Left kidney (tissue), 1 donor: ENCODE measurements at regions not wholly inside any gene's neighbourhood (a gene's known extent, or its start where the extent isn't known, plus 50 kb on each side); places are given as distances from the start of the nearest gene placed in this dataset.
"Not testable (repeated sequence)": the region's sequence is repeated elsewhere in the genome, so short reads cannot be mapped to it uniquely, and the experiment has no call there.

Experiments used
- DNase-seq: peaks from one replicate; pipeline ENCODE4 v3.0.0-alpha.2; 2013

DNA sequence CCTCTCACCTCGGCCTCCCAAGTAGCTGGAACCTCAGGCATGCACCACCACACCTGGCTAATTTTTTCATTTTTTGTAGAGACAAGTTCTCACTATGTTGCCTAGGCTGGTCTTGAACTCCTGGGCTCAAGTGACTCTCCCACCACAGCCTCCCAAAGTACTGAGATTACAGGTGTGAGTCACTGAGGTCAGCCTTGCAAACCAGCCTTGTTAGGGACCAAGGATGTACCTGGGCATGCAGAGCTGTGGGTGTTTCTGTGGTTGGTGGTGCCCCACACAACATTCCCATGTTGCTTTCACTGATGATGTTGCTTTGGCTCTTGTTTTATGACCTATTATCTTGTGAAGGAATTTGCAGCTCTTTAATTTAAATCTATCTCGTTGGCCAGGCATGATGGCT is 54.8 kb downstream of the OTUD1 start:
- no peak for DNase-seq

DNA sequence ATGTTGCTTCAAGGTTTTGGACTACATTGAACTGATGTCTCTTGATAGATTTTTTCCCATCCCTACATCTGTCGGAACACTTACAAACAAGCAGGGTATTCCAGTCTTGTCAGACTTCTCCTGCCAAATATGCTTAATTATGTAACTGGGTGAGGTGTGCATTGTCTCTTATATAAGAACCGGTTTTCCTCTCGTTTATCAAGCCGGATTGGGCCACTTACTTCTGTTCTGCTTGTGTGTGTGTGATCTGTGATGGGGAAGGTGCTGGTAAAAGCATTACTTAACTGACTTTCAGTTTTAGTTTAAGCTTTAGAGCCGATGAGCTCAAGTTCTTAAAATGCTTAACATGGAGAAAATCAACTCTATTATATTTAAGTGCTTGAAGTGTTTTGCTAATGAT is 57.9 kb downstream of the OTUD1 start:
- DNase-seq, result no peak

DNA sequence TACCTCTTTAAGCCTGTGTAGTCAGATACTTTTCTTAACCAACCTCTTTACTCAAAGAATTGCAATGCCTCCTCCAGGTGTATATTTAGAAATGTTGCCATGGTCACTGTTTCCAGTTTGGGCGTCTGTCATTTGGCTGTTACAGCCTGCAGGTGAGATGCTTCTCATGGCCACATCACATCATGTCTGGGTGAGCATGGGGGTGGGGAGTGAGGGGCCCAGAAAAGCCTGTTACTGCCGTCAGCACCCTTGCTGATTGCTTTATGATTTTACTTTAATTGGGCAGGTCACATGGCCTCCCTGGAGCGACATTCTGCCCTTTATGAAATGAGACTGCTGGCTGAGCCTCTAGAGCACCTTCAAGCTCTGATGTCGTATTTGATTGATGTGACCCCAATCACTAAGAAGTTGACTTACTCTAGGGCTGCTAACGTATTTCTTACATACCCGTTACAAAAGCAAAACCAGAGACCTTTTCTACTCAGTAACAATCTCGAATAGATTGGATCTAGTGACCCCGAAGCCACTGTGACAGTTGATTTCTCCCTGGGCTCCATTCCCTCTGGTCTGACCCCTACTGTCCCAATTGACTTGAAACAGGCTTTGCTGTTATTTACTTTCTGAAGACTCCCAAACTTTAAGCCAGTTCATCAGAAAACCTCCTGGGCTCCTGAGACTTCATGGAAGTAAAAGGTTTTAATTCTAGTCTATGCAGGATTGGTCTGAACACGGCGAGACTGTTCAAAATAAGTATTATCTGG is 60.7 kb downstream of the OTUD1 start:
- no peak for DNase-seq

DNA sequence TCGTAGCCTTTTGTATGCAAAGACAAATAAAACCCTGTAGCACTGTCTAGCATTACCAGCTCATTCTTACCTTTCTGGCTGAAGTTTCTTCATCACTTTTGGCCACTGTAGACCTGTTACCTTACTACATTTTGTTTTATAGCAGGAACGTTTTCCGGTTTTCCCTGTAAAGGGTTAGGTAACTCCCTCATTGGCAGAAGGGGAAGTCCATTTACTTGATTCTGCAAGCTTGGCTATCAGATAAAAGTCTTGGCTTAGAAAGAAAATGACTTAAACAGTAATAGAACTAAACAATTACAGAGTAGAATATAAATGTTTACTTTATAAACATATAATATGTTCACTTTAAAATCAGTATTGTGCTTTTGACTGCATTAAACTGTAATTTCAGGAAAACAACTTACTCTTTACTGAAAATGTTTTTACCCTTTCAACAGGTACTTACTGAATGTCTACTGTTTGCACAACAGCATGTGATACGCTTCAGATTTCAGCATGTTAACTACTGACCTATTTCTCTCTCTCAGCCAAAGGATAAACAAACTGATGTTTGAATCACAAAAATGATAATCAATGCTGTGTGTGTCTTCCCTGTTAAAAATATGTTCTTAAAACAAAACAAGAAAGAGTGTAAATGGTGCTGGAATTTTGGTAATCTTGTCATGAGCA is 67.1 kb downstream of the OTUD1 start:
- no peak for DNase-seq

DNA sequence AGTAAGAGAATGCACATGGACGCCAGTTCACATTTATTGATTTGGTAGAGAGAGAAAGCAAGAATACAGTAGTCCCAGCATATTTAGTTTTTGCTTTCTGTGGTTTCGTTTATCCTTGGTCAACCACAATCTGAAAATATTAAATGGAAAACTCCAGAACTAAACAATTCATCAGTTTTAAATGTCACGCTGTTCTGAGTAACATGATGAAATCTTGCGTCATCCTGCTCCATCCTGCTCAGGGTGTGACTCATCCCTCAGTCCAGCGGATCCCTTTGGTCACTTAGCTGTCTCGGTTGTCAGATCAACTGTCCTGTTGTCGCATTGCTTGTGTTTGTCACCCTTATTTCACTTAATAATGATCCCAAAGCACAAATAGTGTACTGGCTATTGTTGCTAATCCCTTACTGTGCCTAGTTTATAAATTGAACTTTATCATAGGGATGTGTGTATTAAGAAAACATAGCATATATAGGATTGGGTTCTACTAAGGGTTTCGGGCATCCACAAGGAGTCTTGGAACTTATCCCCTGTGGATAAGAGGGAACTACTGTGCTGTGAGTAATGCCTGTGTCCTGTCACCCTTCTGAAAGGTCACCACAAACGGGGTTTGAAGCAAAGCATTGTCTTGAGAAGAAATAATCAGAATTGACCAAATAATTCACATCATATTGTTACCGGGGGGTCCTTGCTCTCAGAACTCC is 73.6 kb downstream of the OTUD1 start:
- DNase-seq, result no peak

DNA sequence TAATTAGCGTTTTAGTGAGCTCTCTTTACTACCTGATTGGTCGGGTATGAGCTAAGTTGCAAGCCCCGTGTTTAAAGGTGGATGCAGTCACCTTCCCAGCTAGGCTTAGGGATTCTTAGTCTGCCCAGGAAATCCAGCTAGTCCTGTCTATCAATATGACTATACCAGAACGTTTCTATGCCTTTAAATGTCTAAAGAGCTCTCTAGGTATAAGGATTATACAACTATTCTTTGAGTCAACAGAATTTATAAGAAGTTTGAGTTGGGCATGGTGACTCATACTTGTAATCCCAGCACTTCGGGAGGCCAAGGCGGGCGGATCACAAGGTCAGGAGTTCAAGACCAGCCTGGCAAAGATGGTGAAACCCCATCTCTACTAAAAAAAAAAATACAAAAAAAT is 74.7 kb downstream of the OTUD1 start:
- not testable (repeated sequence) for DNase-seq

DNA sequence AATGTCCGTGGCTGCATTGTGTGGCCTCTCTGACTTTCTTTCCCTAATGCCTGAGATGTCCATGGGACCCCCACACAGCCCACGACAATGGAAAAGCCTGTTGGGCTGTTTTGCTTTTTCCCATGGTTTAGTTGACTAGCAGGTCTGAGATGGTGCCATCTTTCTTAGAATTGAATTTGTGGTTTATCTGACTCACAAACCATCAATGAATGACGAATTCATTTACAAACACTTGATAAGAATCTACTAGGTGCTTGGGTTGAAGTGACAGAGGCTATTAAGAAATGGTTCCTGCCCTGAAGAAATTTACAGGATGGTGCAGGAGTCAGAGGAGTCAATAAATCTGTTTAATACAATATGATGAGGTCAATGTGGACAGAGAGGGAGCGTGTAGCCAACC is 75.4 kb downstream of the OTUD1 start:
- no peak for DNase-seq

DNA sequence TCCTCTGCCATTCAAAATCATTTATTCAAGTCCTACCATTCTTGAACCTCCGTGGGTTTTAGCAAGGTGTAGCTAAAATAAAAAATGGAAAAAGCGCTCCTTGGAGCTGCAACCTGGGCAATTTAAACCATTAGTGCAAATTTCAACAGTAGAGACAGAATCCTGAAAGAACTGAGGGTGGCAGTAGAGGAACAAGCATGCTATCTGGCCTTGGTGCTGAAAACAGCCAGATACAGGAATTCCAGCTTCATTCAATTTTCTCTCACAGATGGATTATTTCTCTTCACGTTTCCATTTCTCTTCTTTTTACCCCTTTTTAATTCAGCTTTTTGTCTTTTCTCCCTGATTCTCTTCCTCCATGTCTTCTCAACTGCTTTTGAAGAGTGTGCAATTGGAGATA is 77.7 kb downstream of the OTUD1 start:
- peak; percentile 58 for DNase-seq

DNA sequence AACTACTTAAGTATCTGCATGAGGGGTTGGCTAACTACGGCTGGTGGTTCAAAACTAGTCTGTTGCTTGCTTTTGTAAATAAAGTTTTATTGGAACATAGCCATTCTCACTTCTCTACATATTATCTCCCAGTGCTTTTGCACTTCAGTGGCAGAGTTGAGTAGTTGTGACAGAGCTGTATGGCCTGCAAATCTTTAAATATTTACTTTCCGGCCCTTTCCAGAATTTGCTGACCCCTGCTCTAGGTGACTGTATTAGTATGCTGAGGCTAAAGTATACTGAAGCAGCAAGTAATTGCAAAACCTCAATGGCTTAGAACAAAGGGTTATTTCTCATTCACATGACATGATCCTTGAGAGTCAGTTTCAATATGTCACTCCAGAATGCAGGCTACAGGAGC is 78.3 kb downstream of the OTUD1 start:
- DNase-seq, result no peak

DNA sequence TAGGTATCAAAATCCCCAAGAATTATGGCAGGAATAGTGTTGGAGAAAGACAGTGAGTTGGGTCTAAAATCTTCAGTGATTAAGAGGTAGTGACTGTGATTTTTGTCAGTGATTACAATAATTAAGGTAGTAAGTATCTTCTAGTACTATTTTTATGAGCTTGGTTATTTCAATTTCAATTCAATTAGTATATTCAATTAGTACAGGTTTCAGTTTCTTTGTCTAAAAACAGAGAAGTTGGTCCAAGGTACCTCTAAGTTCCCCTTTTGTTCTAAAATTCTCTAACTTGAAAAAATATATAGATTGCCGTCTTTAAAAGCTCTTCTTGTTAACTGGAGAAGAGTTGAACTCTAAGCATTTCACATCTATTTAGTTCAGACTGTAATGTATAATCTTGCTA is 82.9 kb downstream of the OTUD1 start:
- no peak for DNase-seq

DNA sequence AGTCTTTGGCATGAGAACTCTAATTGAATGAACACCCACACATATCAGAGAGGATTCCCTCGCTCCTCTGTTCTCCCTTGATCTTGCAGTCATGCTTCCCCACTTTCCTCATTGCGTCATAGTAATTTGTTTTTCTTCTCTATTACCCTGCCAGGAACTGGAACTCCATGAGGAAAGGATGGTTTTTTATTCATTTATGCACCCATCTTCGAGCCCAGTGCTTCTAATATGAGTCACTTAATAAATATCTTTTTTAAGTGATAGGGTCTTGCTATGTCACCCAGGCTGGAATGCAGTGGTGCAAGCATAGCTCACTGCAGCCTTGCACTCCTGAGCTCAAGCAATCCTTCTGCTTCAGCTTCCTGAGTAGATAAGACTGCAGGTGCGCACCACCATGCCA is 83.5 kb downstream of the OTUD1 start:
- no peak for DNase-seq

DNA sequence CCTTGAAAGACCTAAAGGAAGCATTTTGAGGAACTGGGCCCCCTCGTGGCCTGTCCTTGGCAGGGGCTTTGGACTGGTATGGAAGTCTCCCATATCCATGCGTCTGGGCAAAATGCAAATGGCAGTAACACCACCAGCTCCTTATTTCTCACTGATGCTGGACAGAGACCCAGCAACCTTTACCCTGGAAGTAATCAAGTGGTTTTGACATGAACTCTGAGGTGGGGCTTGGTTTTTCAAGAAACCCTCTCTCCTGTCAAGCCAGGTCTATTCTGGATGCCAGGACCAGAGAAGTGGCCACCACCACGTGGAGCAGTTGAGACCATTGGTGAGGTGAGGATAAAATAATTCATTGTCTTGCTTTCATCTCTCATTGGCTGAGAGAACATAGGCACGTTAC is 84.4 kb downstream of the OTUD1 start:
- DNase-seq, result no peak

DNA sequence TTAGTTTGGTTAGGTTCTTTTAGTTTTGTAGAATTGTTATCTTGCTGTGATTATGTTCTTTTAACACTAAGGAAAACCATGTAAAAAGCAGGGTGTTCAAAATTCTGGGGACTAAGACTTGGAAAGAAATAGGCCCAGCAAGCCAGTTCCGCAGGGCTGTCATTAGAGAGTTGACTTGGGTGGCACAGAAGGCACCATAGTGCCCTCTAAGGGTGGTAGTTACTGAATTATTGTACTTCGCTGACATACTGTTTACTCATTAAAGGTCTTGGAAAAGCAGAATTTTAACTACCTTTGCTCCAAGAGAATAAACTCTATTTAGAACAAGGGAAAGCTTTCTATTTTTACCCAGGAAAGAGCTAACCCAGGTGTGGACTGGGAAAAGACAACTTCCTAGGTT is 86.5 kb downstream of the OTUD1 start:
- no peak for DNase-seq

DNA sequence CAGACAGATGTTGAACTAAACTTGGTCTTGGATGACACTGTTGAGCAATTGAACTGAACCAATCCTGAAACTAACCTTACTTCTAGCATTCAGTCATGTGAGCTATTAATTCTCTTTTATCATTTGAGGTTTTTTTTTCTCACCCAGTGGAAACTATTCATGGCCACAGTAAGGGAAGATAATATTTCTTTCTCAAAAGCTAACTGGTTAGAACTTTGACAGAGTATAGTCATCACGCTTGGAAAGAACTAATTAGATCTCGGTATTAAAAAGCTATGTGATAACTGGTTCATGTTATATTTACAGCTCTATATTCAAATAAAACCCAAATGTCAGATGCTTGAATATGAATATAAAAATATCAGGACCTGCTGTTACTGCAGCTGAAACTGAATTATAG is 89.5 kb downstream of the OTUD1 start:
- DNase-seq, result no peak

DNA sequence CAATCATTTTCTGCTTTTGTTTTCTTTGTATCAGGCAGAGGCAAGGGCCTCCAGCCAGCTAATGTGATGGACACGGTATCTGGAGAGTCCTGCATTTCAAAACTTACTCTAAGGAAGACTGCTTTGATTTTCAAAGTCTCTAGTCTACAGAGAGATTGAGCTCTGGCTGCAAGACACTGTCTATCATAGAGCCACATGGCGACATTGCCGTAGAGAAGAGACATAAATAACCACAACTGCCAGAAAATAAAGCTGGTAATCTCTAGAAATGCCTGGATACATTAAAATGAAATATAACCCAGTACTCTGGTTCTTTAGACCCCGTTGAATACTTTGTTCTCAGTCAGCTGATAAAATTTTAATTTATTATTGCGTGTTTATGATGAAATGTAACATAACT is 90.8 kb downstream of the OTUD1 start:
- no peak for DNase-seq

DNA sequence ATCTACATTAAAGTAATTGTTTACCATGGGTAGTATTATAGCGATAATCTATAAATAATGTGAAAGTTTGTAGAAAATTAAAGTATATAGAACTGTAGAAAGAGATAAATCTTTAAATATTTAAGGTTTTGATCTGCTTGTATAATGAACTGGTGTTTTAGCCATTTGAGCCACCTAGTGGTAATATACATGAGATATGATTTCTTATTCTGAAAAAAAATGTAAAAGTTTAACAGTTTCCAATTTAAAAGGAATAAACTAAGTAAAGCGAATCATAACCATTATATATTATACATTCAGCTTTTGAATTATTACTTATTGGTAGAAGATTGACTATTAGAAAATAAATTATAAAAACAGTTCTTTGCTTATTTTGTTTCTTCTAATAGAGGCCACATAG is 91.2 kb downstream of the OTUD1 start:
- DNase-seq, result no peak

DNA sequence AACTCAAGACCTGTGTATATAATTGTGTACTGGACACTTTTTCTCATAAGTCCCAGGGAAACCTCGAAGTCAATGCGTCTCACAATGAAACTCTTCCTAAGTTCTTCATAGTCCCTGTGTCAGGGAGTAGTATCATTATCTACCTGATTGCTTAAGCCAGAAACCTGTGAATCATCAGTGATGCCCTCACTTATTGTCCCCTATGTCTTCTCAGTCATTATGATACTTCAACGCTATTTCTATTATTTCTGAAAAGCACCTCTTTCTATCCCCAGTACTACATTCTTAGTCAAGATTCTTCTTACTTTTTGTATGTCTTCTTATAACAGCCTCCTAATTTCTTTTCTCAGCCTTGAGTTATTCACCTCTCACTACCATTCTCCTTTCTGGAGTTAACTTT is 94.3 kb downstream of the OTUD1 start:
- DNase-seq, result no peak

DNA sequence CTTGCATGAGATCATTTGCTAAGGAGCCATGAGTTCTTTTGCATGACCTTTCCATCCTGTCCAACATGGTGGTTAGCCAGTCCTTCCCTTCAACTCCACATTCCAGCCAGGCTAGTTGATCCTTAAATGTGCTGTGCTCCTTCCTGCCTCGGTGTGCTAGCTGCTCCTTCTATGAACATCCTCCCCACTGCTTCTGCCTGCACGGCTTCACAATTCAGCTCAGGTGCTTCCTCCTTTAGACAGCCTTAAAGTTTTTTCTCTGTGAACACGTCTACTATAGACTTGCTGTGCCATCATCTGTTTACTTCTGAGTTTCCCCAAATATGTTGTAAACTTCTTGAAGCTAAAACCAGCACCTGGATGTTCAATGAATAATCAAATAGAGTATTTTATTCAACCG is 95.5 kb downstream of the OTUD1 start:
- DNase-seq, result no peak

DNA sequence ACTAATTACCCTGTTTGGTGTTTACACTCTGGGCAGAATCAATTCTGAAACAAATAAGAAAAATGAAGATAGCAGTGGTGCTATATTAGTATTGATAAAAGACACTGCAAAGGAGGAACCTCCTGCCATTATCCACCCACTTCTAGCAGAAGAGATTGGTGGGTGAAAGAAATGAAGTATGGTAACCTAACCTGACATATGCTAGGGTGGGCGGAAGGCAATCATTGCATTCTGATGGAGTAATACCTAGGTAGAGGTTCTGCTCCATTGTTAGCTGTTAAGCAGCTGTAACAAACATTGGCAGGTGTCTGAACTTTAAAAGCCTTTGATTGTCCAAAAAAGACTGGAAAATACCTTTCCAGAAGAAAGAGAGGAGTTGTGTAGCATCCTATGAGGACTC is 95.9 kb downstream of the OTUD1 start:
- no peak for DNase-seq

DNA sequence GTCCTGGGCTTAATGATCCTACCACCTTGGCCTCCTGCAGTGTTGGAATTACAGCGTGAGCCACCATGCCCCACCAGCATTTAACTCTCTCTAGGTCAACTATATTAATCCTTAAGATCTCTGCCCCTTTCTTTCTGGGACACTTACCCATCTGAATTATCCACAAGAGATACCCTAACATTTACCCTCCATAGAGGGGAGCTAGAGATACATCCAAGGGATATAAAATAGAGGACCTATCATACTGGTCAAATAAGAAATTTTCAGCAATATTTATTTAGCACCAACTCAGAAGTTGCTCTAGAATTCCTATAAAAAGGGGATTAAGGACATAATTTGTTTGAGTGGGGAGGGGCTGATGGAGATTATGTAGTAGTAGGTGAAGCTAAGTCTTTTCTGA is 96.5 kb downstream of the OTUD1 start:
- DNase-seq, result no peak

DNA sequence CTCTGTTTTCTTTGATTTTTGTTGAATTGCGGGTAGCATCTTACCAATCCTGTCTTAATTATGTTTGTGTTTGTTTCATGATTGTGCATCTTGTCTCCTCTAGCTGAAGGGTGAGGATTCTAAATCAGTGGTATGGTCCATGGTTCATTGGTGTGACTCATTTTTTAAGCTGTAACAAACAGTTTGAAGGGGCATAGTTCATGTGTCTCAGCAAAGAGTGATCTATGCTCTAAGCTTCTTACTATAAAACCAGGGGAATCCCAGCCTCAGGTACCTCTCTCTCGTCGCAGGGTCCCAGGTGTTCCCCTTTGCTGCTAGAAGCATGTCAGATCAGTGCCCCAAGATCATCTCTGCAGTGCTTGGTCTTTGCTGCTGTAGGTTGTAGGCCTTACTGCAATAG is 100.1 kb downstream of the OTUD1 start:
- DNase-seq, result no peak

DNA sequence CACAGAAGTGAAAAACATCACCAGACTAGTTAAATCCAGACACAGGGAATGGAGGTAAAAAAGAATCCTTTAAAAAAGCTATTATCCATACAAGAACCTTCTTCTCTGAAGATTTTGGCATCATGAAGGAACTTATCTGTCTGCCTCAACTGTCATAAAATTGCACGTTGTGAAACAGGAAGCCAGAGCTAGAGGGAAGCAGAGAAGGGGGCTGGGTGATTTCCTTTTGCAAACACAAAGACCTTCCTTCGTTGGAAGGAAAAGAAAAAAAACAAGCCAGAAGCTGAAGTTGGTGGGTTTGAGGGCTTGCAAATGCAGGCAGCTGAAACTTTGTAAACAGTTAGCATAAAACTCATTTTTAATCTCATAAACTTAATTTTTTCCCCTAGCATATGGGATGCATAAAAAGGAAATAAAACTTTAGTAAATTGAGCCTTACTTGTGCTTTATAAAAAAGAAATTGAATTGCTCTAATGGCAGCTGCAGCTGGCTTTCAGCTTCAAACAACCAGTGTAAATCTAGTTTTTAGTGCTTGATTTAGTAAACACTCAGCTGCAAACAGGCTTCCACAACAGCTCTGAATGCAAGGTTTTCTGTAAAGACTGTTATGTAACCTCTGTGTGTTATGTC is 101.6 kb downstream of the OTUD1 start:
- DNase-seq, result peak; percentile 31
